ENCODE measurements at regions not wholly inside any gene's neighbourhood (a gene's known extent, or its start where the extent isn't known, plus 50 kb on each side); places are given as distances from the start of the nearest gene placed in this dataset.

DNA sequence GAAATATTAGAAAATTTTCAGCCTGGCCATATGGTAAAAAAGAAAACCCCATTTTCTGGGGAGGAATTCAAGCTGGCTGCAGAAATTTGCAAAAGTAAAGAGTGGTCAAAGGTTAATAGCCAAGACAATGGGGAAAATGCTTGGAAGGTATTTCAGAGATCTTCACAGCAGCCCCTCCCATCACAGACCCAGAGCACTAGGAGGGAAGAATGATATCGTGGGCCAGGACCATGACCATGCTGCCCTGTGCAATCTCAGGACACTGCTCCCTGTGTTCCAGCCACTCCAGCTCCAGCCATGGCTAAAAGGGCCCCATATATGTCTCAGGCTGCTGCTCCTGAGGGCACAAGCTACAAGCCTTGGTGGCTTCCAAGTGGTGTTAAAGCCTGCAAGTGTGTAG, 93.9 kb upstream of the AGAP1 start:
- no peaks in the 10 kb centered on the region for H3K36me3 ChIP-seq (ENCODE audit: control insufficient read depth in 4 of 4, insufficient read depth in 4 of 4, low read length in 3 of 4)
- POLR2A ChIA-PET, result no interaction called here
- H3K27ac ChIP-seq (ENCODE audit: insufficient read depth in 1 of 2, low read depth in 1 of 2, low read length in 2 of 2, poor library complexity in 1 of 2, severe bottlenecking in 2 of 2), result no peak overlapping the region
- CTCF ChIA-PET, result no interaction called here
- H3K4me3 ChIP-seq (ENCODE audit: control insufficient read depth in 1 of 7, extremely low read depth in 1 of 7, insufficient read depth in 4 of 7, low read depth in 2 of 7, low read length in 6 of 7), result no peak overlapping the region
- peaks cover 0 to 70% (median 33%) of the 10 kb centered on the region in 5 experiments for H3K27me3 ChIP-seq (replicated peaks in 2 of 5; ENCODE audit: control insufficient read depth in 4 of 5, insufficient read depth in 5 of 5, low read length in 4 of 5)
- H3K9me3 ChIP-seq (ENCODE audit: control extremely low read depth in 1 of 5, control insufficient read depth in 4 of 5, insufficient read depth in 2 of 5, low read depth in 1 of 5, low read length in 4 of 5), result peaks cover 0 to 10% (median 5%) of the 10 kb centered on the region in 5 experiments
- H3K4me1 ChIP-seq (ENCODE audit: control extremely low read depth in 1 of 4, control insufficient read depth in 4 of 4, insufficient read depth in 4 of 4, low read length in 3 of 4), result no peaks in the 10 kb centered on the region
- no CpG with 5 or more reads among the region's 1 CpG for WGBS (ENCODE audit: insufficient coverage)
- DNase-seq, result no peak

DNA sequence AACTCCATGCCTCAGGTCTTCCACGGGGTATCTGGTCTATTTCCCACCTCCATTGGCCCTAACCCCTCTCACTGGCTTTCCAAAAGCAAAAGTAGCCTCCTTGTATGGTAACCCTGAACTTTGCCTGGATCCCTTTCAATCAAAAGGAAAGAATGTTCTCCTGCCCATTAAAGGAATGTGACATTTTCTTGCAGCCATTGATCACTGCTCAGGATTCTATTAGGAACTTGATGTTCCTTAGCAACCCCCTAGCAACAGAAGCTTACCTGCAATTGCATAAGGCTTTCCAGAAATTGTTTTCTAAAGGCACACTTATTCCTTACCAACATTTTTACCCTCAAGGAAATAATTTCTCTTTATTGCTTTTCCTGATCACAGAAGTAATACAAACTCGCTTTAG, 91.4 kb upstream of the AGAP1 start:
- peaks cover 0 to 63% (median 26%) of the 10 kb centered on the region in 5 experiments for H3K27me3 ChIP-seq (replicated peaks in 2 of 5; ENCODE audit: control insufficient read depth in 4 of 5, insufficient read depth in 5 of 5, low read length in 4 of 5)
- no peak for DNase-seq
- WGBS (ENCODE audit: insufficient coverage), result no CpG with 5 or more reads among the region's 2 CpGs
- peaks cover 0 to 10% (median 5%) of the 10 kb centered on the region in 5 experiments for H3K9me3 ChIP-seq (ENCODE audit: control extremely low read depth in 1 of 5, control insufficient read depth in 4 of 5, insufficient read depth in 2 of 5, low read depth in 1 of 5, low read length in 4 of 5)
- no peaks in the 10 kb centered on the region for H3K4me1 ChIP-seq (ENCODE audit: control extremely low read depth in 1 of 4, control insufficient read depth in 4 of 4, insufficient read depth in 4 of 4, low read length in 3 of 4)
- H3K4me3 ChIP-seq (ENCODE audit: control insufficient read depth in 1 of 7, extremely low read depth in 1 of 7, insufficient read depth in 4 of 7, low read depth in 2 of 7, low read length in 6 of 7), result no peak overlapping the region
- CTCF ChIA-PET, result no interaction called here
- H3K27ac ChIP-seq (ENCODE audit: insufficient read depth in 1 of 2, low read depth in 1 of 2, low read length in 2 of 2, poor library complexity in 1 of 2, severe bottlenecking in 2 of 2), result no peak overlapping the region
- no peaks in the 10 kb centered on the region for H3K36me3 ChIP-seq (ENCODE audit: control insufficient read depth in 4 of 4, insufficient read depth in 4 of 4, low read length in 3 of 4)
- POLR2A ChIA-PET, result no interaction called here

DNA sequence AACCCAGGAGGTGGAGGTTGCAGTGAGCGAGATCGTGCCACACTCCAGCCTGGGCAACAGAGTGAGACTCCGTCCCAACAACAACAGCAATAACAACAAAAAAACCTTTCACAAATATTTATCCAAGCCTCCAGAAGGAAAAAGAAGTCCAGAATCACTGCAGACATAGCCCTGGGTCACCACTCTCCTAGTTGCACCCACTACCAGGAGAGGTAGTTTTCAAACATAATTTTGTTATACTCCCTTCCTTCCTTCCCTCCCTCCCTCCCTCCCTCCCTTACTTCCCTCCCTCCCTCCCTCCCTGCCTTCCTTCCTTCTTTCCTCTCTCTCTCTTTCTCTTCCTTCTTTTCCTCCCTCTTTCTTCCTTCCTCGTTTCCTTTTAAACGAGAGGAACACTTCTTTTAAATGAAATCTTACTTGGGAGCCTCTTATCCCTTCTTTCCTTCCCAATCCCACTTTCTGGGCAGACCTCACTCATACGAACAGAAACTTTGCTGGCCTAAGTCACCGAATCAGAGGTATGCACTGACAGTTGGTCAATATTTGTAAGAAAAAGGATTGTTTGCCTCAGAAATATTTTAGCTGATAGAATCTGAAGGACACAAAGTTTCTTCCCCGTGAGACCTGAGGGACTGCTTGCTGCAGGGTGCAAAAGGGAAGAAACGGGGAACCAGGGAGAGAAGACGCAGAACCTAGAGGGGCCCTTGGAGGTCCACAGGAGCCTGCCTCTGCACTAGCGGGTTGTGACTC, 88.1 kb upstream of the AGAP1 start:
- Histone ChIP-seq H3K4me1 (ENCODE audit: control extremely low read depth in 1 of 4, control insufficient read depth in 4 of 4, insufficient read depth in 4 of 4, low read length in 3 of 4) (no peaks in the 10 kb centered on the region), H3K27me3 (replicated peaks in 2 of 5; ENCODE audit: control insufficient read depth in 4 of 5, insufficient read depth in 5 of 5, low read length in 4 of 5) (peaks cover 0 to 48% (median 12%) of the 10 kb centered on the region in 5 experiments), H3K36me3 (ENCODE audit: control insufficient read depth in 4 of 4, insufficient read depth in 4 of 4, low read length in 3 of 4) (no peaks in the 10 kb centered on the region), H3K27ac (ENCODE audit: insufficient read depth in 1 of 2, low read depth in 1 of 2, low read length in 2 of 2, poor library complexity in 1 of 2, severe bottlenecking in 2 of 2) (no peak overlapping the region), H3K9me3 (ENCODE audit: control extremely low read depth in 1 of 5, control insufficient read depth in 4 of 5, insufficient read depth in 2 of 5, low read depth in 1 of 5, low read length in 4 of 5) (peaks cover 0 to 2% (median 0%) of the 10 kb centered on the region in 5 experiments), H3K4me3 (ENCODE audit: control insufficient read depth in 1 of 7, extremely low read depth in 1 of 7, insufficient read depth in 4 of 7, low read depth in 2 of 7, low read length in 6 of 7) (no peak overlapping the region)
- WGBS (ENCODE audit: insufficient coverage), result 76% methylated on average over 7 of the region's 11 CpGs
- POLR2A ChIA-PET, result no interaction called here
- no peak for DNase-seq
- CTCF ChIA-PET, result no interaction called here

DNA sequence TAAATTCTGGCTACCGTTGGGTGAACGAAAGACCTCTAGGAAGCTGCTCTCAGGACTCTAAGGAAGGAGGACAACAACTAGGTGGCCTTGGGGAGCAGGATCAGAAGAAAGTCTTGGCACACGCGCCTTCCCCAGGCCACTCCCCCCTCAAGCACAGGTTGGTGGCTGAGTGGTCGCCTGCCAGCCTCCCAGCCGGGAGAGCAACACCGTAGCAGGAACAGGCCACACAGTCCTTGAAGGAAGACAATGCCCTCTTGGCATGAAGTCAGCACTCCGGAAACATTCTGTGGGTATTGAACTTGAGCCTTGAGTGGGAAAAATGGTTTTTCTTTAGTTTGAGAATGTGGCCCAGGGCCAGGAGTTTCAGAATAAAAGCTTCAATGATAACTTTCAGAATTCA, 87.4 kb upstream of the AGAP1 start:
- Histone ChIP-seq H3K4me1 (ENCODE audit: control extremely low read depth in 1 of 4, control insufficient read depth in 4 of 4, insufficient read depth in 4 of 4, low read length in 3 of 4) (no peaks in the 10 kb centered on the region), H3K4me3 (ENCODE audit: control insufficient read depth in 1 of 7, extremely low read depth in 1 of 7, insufficient read depth in 4 of 7, low read depth in 2 of 7, low read length in 6 of 7) (no peak overlapping the region), H3K27ac (ENCODE audit: insufficient read depth in 1 of 2, low read depth in 1 of 2, low read length in 2 of 2, poor library complexity in 1 of 2, severe bottlenecking in 2 of 2) (no peak overlapping the region), H3K27me3 (replicated peaks in 2 of 5; ENCODE audit: control insufficient read depth in 4 of 5, insufficient read depth in 5 of 5, low read length in 4 of 5) (peaks cover 0 to 48% (median 13%) of the 10 kb centered on the region in 5 experiments), H3K9me3 (ENCODE audit: control extremely low read depth in 1 of 5, control insufficient read depth in 4 of 5, insufficient read depth in 2 of 5, low read depth in 1 of 5, low read length in 4 of 5) (no peaks in the 10 kb centered on the region), H3K36me3 (ENCODE audit: control insufficient read depth in 4 of 4, insufficient read depth in 4 of 4, low read length in 3 of 4) (no peaks in the 10 kb centered on the region)
- no peak for DNase-seq
- ChIA-PET POLR2A (no interaction called here), CTCF (no interaction called here)
- 79% methylated on average over 8 of the region's 8 CpGs for WGBS (ENCODE audit: insufficient coverage)

DNA sequence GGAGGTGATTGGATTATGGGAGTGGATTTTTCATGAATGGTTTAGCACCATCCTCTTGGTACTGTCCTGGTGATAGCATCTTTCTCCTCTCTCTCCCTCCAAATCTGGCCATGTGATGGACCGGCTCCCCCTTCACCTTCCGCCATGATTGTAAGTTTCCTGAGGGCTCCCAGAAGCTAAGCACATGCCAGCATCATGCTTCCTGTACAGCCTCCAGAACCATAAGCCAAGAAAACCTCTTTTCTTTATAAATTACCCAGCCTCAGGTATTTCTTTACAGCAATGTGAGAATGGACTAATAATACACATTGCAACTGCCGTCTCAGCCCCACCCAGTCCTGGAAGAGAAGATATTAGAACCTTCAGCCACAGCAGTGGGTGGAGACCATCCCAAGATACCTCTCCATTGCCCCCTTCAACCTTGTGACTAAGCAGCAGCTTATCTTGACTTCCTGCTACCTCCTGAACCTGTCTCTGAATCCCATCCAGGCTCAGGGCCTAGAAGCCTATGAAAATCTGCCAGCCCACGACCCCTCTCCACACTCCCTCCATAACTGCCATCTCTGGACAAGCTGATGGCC, 81.8 kb upstream of the AGAP1 start:
- no peak overlapping the region for H3K4me3 ChIP-seq (ENCODE audit: control insufficient read depth in 1 of 7, extremely low read depth in 1 of 7, insufficient read depth in 4 of 7, low read depth in 2 of 7, low read length in 6 of 7)
- H3K4me1 ChIP-seq (ENCODE audit: control extremely low read depth in 1 of 4, control insufficient read depth in 4 of 4, insufficient read depth in 4 of 4, low read length in 3 of 4), result no peaks in the 10 kb centered on the region
- CTCF ChIA-PET, result no interaction called here
- peaks cover 0 to 35% (median 6%) of the 10 kb centered on the region in 5 experiments for H3K27me3 ChIP-seq (replicated peaks in 2 of 5; ENCODE audit: control insufficient read depth in 4 of 5, insufficient read depth in 5 of 5, low read length in 4 of 5)
- no peak overlapping the region for H3K27ac ChIP-seq (ENCODE audit: insufficient read depth in 1 of 2, low read depth in 1 of 2, low read length in 2 of 2, poor library complexity in 1 of 2, severe bottlenecking in 2 of 2)
- WGBS (ENCODE audit: insufficient coverage), result 98% methylated on average over 3 of the region's 4 CpGs
- POLR2A ChIA-PET, result no interaction called here
- H3K9me3 ChIP-seq (ENCODE audit: control extremely low read depth in 1 of 5, control insufficient read depth in 4 of 5, insufficient read depth in 2 of 5, low read depth in 1 of 5, low read length in 4 of 5), result no peaks in the 10 kb centered on the region
- H3K36me3 ChIP-seq (ENCODE audit: control insufficient read depth in 4 of 4, insufficient read depth in 4 of 4, low read length in 3 of 4), result no peaks in the 10 kb centered on the region
- no peak for DNase-seq

DNA sequence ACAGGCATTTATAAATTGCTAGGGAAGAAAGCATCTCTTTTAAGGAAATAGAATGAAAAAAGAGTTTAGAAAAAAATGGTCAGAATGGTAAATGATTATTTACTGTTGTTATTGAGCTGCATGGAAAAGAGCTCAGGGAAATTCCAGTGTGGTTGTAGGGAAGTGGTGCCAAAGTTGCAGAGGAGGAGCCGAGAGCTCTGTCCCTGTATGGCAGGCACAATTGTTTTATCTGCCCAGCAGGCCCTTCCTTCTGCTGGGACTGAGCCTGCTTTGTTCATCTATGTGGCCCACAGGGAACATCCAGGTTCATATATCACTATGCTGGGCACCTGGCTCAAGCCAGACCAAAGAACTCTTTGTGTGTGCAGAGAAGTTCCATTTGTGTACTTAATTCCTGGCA, 80.8 kb upstream of the AGAP1 start:
- no peak for DNase-seq
- Histone ChIP-seq H3K36me3 (ENCODE audit: control insufficient read depth in 4 of 4, insufficient read depth in 4 of 4, low read length in 3 of 4) (no peaks in the 10 kb centered on the region), H3K4me3 (ENCODE audit: control insufficient read depth in 1 of 7, extremely low read depth in 1 of 7, insufficient read depth in 4 of 7, low read depth in 2 of 7, low read length in 6 of 7) (no peak overlapping the region), H3K27me3 (replicated peaks in 2 of 5; ENCODE audit: control insufficient read depth in 4 of 5, insufficient read depth in 5 of 5, low read length in 4 of 5) (peaks cover 0 to 42% (median 6%) of the 10 kb centered on the region in 5 experiments), H3K4me1 (ENCODE audit: control extremely low read depth in 1 of 4, control insufficient read depth in 4 of 4, insufficient read depth in 4 of 4, low read length in 3 of 4) (no peaks in the 10 kb centered on the region), H3K9me3 (ENCODE audit: control extremely low read depth in 1 of 5, control insufficient read depth in 4 of 5, insufficient read depth in 2 of 5, low read depth in 1 of 5, low read length in 4 of 5) (no peaks in the 10 kb centered on the region), H3K27ac (ENCODE audit: insufficient read depth in 1 of 2, low read depth in 1 of 2, low read length in 2 of 2, poor library complexity in 1 of 2, severe bottlenecking in 2 of 2) (no peak overlapping the region)
- ChIA-PET CTCF (no interaction called here), POLR2A (no interaction called here)
- WGBS (ENCODE audit: insufficient coverage), result 100% methylated on average over 1 of the region's 1 CpG

DNA sequence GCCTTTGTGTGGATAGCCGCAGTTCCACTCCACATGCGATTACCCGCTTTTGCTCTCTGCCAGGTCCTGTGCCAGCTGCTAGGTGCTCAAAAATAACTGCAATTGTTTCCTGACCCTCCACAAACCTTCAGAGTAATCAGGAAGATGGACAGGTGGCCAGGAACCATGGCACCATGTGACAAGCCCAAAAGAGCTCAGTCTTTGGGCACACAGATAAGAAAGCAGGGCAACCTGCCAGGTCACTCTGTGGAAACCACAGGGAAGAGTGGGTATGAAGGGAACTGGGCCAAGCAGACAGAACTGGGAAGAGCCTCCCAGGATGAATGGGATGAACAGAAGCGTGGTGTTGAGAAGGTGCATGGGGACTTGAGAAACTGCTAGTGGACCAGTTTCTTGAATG, 79.4 kb upstream of the AGAP1 start:
- WGBS (ENCODE audit: insufficient coverage), result 100% methylated on average over 1 of the region's 4 CpGs
- Histone ChIP-seq H3K4me3 (ENCODE audit: control insufficient read depth in 1 of 7, extremely low read depth in 1 of 7, insufficient read depth in 4 of 7, low read depth in 2 of 7, low read length in 6 of 7) (no peak overlapping the region), H3K27ac (ENCODE audit: insufficient read depth in 1 of 2, low read depth in 1 of 2, low read length in 2 of 2, poor library complexity in 1 of 2, severe bottlenecking in 2 of 2) (no peak overlapping the region), H3K36me3 (ENCODE audit: control insufficient read depth in 4 of 4, insufficient read depth in 4 of 4, low read length in 3 of 4) (no peaks in the 10 kb centered on the region), H3K9me3 (ENCODE audit: control extremely low read depth in 1 of 5, control insufficient read depth in 4 of 5, insufficient read depth in 2 of 5, low read depth in 1 of 5, low read length in 4 of 5) (no peaks in the 10 kb centered on the region), H3K4me1 (ENCODE audit: control extremely low read depth in 1 of 4, control insufficient read depth in 4 of 4, insufficient read depth in 4 of 4, low read length in 3 of 4) (no peaks in the 10 kb centered on the region), H3K27me3 (replicated peaks in 2 of 5; ENCODE audit: control insufficient read depth in 4 of 5, insufficient read depth in 5 of 5, low read length in 4 of 5) (peaks cover 0 to 34% (median 6%) of the 10 kb centered on the region in 5 experiments)
- DNase-seq, result no peak
- ChIA-PET POLR2A (no interaction called here), CTCF (no interaction called here)

All from common myeloid progenitor, CD34-positive (primary cell).